A673 (cell line): ENCODE measurements at regions not wholly inside any gene's neighbourhood (a gene's known extent, or its start where the extent isn't known, plus 50 kb on each side); places are given as distances from the start of the nearest gene placed in this dataset.

ENCODE experiments used
- BruUV-seq: library from RNA; stranded (reverse); fragments of 400-500 nt; replicated peaks from 2 replicates; lab custom pipeline; 2021; lab: Mats Ljungman, UMichigan
- CTCF ChIA-PET: fragments of 300-600 bp; sonication (Branson Sonifier 250); formaldehyde crosslinking; loops from one replicate; lab custom pipeline; 2022; ENCODE audit warnings: antibody characterized with exemption; lab: Charles Lee
- POLR2A ChIA-PET: fragments of 300-600 bp; sonication (Branson Sonifier 250); formaldehyde crosslinking; loops from one replicate; lab custom pipeline; 2022; ENCODE audit warnings: antibody characterized with exemption; ENCODE audit not compliant: low non-redundant PET; lab: Charles Lee
- DNase-seq: peaks from one replicate; pipeline ENCODE4 v3.0.0-alpha.2; 2015; ENCODE audit warnings: low spot score
- H3K27ac ChIP-seq: fragments of 200-600 bp; sonication (generic); 2 replicates; pipeline ENCODE4 v1.5.1; 2016; ENCODE audit warnings: mixed run types, low read depth, mild to moderate bottlenecking, mixed read lengths, antibody characterized with exemption, low read length; ENCODE audit not compliant: poor library complexity, severe bottlenecking
- H3K27me3 ChIP-seq: fragments of 200-600 bp; sonication (generic); replicated peaks from 2 replicates; pipeline ENCODE4 v1.6.1; 2017; ENCODE audit warnings: mixed run types, low read depth, mild to moderate bottlenecking, mixed read lengths, antibody characterized with exemption, low read length; ENCODE audit not compliant: insufficient read depth, poor library complexity
- H3K36me3 ChIP-seq: fragments of 200-600 bp; sonication (generic); 2 replicates; pipeline ENCODE4 v1.6.1; 2016; ENCODE audit warnings: mixed run types, mild to moderate bottlenecking, mixed read lengths, antibody characterized with exemption, low read length; ENCODE audit not compliant: insufficient read depth, poor library complexity, severe bottlenecking
- H3K4me1 ChIP-seq: fragments of 200-600 bp; sonication (generic); 2 replicates; pipeline ENCODE4 v1.6.1; 2017; ENCODE audit warnings: mixed run types, mild to moderate bottlenecking, mixed read lengths, antibody characterized with exemption, low read length; ENCODE audit not compliant: insufficient read depth, poor library complexity, severe bottlenecking
- H3K4me3 ChIP-seq: fragments of 200-600 bp; sonication (generic); 2 replicates; pipeline ENCODE4 v1.5.1; 2016; ENCODE audit warnings: low read depth, mixed run types, mild to moderate bottlenecking, mixed read lengths, low read length; ENCODE audit not compliant: poor library complexity, severe bottlenecking
- H3K9me3 ChIP-seq: fragments of 200-600 bp; sonication (generic); 2 replicates; pipeline ENCODE4 v1.6.1; 2016; ENCODE audit warnings: mixed run types, low read depth, mild to moderate bottlenecking, mixed read lengths, antibody characterized with exemption, low read length; ENCODE audit not compliant: poor library complexity, severe bottlenecking
- CTCF ChIP-seq: fragments of 300-800, 200-600 bp; sonication (generic); conservative IDR thresholded peaks from 2 replicates; pipeline ENCODE4 v1.5.1; 2017; ENCODE audit warnings: low read depth, mild to moderate bottlenecking, antibody characterized with exemption, low read length, moderate library complexity, mixed read lengths
- EZH2 ChIP-seq: fragments of 200-600 bp; sonication (generic); IDR thresholded peaks from 2 replicates; pipeline ENCODE4 v1.6.1; 2017; ENCODE audit warnings: borderline replicate concordance, low read depth, mild to moderate bottlenecking, mixed read lengths, antibody characterized with exemption, low read length; ENCODE audit not compliant: poor library complexity, severe bottlenecking
- intact Hi-C: fragments of 100-400 bp; cut with micrococcal nuclease; formaldehyde crosslinking; loops from one replicate; pipeline ENCODE4 v1.10.0; 2022; ENCODE audit not compliant: unreplicated experiment

GRCh38 chr2:14306268-14306861 is 326.2 kb upstream of the LRATD1 start:
- Histone ChIP-seq H3K4me3 (no peak overlapping the region), H3K36me3 (no peaks in the 10 kb centered on the region), H3K9me3 (no peaks in the 10 kb centered on the region), H3K27ac (no peak overlapping the region), H3K4me1 (no peaks in the 10 kb centered on the region), H3K27me3 (no peaks in the 10 kb centered on the region)
- intact Hi-C loops = no loop called here
- CTCF ChIA-PET = no interaction called here
- no TSS peak for BruUV-seq
- TF ChIP-seq CTCF (no peak), EZH2 (no peak)
- DNase-seq = no peak
- POLR2A ChIA-PET = no interaction called here

- Histone ChIP-seq H3K4me1 (no peaks in the 10 kb centered on the region), H3K27ac (no peak overlapping the region), H3K27me3 (no peaks in the 10 kb centered on the region), H3K36me3 (no peaks in the 10 kb centered on the region), H3K9me3 (no peaks in the 10 kb centered on the region), H3K4me3 (no peak overlapping the region)
- BruUV-seq = no TSS peak
- POLR2A ChIA-PET = no interaction called here
- intact Hi-C loops = no loop called here
- TF ChIP-seq EZH2 = no peak
- peak; percentile 3 for DNase-seq
- CTCF ChIA-PET = no interaction called here
Observed at GRCh38 chr2:14313341-14313740, 319.2 kb upstream of the LRATD1 start.

- POLR2A ChIA-PET = no interaction called here
- no peaks in the 10 kb centered on the region for H3K36me3 ChIP-seq
- no peak overlapping the region for H3K27ac ChIP-seq
- H3K9me3 ChIP-seq = no peaks in the 10 kb centered on the region
- H3K27me3 ChIP-seq = no peaks in the 10 kb centered on the region
- CTCF ChIA-PET = no interaction called here
- TF ChIP-seq EZH2 = no peak
- TF ChIP-seq CTCF = no peak
- no TSS peak for BruUV-seq
- H3K4me3 ChIP-seq = no peak overlapping the region
- H3K4me1 ChIP-seq = no peaks in the 10 kb centered on the region
- DNase-seq = no peak
- intact Hi-C loops = no loop called here
Observed at GRCh38 chr2:14316594-14316993, 315.9 kb upstream of the LRATD1 start.

GRCh38 chr2:14321357-14321756 is 311.2 kb upstream of the LRATD1 start:
- BruUV-seq = no TSS peak
- no peak for TF ChIP-seq EZH2
- TF ChIP-seq CTCF = no peak
- H3K9me3 ChIP-seq = no peaks in the 10 kb centered on the region
- POLR2A ChIA-PET = no interaction called here
- H3K27ac ChIP-seq = no peak overlapping the region
- intact Hi-C loops = no loop called here
- no peak overlapping the region for H3K4me3 ChIP-seq
- H3K4me1 ChIP-seq = no peaks in the 10 kb centered on the region
- H3K27me3 ChIP-seq = peaks cover 4% of the 10 kb centered on the region
- CTCF ChIA-PET = no interaction called here
- DNase-seq = no peak
- H3K36me3 ChIP-seq = no peaks in the 10 kb centered on the region
